ENCODE measurements at regions not wholly inside any gene's neighbourhood (a gene's known extent, or its start where the extent isn't known, plus 50 kb on each side); places are given as distances from the start of the nearest gene placed in this dataset.

DNA sequence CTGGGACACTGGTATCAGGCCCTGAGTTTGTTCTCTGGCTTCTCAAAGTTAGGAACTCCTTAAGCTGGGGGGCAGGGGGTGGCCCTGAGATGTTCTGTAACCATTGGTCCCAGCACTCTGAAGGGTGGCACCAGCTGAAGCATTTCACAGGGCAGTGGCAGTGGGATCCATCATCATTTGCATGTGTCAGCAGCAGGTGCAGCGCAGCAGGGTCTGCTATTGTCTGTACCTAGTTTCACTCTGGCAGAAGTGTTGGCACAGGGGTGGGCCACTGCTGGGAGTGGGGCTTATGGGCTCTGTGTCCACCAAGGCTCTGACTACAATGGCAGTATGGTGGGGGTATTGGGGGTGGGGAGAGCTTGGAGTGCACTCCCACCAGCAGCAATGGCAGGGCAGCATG lies 460.4 kb upstream of the ZNF804A start:
- no peak overlapping the region for H2AFZ ChIP-seq (ENCODE audit: low read length)
- H3K27me3 ChIP-seq (ENCODE audit: insufficient read depth, low read length), result no peaks in the 10 kb centered on the region
- DNase-seq (ENCODE audit: insufficient read length, low spot score, missing footprints), result no peak
- no peaks in the 10 kb centered on the region for H3K79me2 ChIP-seq (ENCODE audit: insufficient read depth, low read length)
- H4K20me1 ChIP-seq (ENCODE audit: insufficient read depth, low read length), result no peaks in the 10 kb centered on the region
- no peak overlapping the region for H3K27ac ChIP-seq (ENCODE audit: low read depth, low read length)
- no peak overlapping the region for H3K4me2 ChIP-seq (ENCODE audit: insufficient read depth, low read length)
- no peaks in the 10 kb centered on the region for H3K9me3 ChIP-seq (ENCODE audit: low read depth, low read length)
- H3K36me3 ChIP-seq (ENCODE audit: insufficient read depth, low read length), result no peaks in the 10 kb centered on the region
- no peaks in the 10 kb centered on the region for H3K4me1 ChIP-seq (ENCODE audit: insufficient read depth, low read length)
- TF ChIP-seq, protein P1, sequence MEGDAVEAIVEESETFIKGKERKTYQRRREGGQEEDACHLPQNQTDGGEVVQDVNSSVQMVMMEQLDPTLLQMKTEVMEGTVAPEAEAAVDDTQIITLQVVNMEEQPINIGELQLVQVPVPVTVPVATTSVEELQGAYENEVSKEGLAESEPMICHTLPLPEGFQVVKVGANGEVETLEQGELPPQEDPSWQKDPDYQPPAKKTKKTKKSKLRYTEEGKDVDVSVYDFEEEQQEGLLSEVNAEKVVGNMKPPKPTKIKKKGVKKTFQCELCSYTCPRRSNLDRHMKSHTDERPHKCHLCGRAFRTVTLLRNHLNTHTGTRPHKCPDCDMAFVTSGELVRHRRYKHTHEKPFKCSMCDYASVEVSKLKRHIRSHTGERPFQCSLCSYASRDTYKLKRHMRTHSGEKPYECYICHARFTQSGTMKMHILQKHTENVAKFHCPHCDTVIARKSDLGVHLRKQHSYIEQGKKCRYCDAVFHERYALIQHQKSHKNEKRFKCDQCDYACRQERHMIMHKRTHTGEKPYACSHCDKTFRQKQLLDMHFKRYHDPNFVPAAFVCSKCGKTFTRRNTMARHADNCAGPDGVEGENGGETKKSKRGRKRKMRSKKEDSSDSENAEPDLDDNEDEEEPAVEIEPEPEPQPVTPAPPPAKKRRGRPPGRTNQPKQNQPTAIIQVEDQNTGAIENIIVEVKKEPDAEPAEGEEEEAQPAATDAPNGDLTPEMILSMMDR (IDR thresholded peaks at IDR 0.05; ENCODE audit: extremely low read depth, low read depth, low read length), result no peak
- H3K4me3 ChIP-seq (ENCODE audit: insufficient read depth, low read length), result no peak overlapping the region

DNA sequence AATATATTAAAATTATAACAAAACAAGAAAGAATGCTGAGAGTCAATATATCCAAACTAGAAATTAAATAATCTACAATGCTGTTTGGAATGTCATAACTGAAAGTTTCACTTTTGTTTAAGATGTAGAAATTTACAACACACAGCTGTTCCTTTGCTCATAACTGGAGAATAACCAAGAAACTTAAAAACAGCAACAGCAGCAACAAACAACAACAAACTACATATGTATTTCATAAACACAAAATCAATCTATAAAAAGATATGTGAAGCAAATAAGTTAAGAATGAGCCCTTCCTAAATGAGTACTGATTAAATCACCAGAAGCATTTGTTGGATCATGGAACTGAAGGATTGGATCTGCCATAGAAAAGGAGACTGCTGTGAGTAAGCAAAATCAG lies 456.5 kb upstream of the ZNF804A start:
- Histone ChIP-seq H3K9me3 (ENCODE audit: low read depth, low read length) (no peaks in the 10 kb centered on the region), H3K27ac (ENCODE audit: low read depth, low read length) (no peak overlapping the region), H3K4me1 (ENCODE audit: insufficient read depth, low read length) (no peaks in the 10 kb centered on the region), H3K4me3 (ENCODE audit: insufficient read depth, low read length) (no peak overlapping the region), H2AFZ (ENCODE audit: low read length) (no peak overlapping the region), H3K4me2 (ENCODE audit: insufficient read depth, low read length) (no peak overlapping the region), H3K36me3 (ENCODE audit: insufficient read depth, low read length) (no peaks in the 10 kb centered on the region), H4K20me1 (ENCODE audit: insufficient read depth, low read length) (no peaks in the 10 kb centered on the region), H3K79me2 (ENCODE audit: insufficient read depth, low read length) (no peaks in the 10 kb centered on the region), H3K27me3 (ENCODE audit: insufficient read depth, low read length) (no peaks in the 10 kb centered on the region)
- no peak for DNase-seq (ENCODE audit: insufficient read length, low spot score, missing footprints)
- TF ChIP-seq, protein P1 (IDR thresholded peaks at IDR 0.05; ENCODE audit: extremely low read depth, low read depth, low read length), result no peak

DNA sequence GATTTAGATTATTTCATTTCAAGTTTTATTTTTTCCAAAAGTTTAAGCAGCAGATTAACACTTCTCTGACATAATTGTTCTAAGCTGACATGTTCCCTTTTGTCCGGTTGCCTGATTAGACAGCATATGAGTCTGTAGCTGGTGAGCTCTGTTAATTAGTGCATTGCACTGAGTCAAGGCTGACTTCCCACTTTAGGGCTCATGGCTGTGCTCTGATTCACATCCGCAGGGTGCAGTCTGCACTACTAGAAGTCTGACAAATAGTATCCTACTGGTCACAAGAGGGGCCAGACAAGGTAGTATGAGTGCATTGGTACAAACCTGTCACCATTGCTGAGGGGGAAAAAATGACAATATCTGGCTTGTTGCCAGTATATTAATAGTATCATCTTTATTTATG lies 443.9 kb upstream of the ZNF804A start:
- H3K79me2 ChIP-seq (ENCODE audit: insufficient read depth, low read length), result no peaks in the 10 kb centered on the region
- no peak overlapping the region for H2AFZ ChIP-seq (ENCODE audit: low read length)
- no peaks in the 10 kb centered on the region for H3K36me3 ChIP-seq (ENCODE audit: insufficient read depth, low read length)
- no peaks in the 10 kb centered on the region for H3K9me3 ChIP-seq (ENCODE audit: low read depth, low read length)
- H3K4me2 ChIP-seq (ENCODE audit: insufficient read depth, low read length), result no peak overlapping the region
- no peak overlapping the region for H3K27ac ChIP-seq (ENCODE audit: low read depth, low read length)
- no peaks in the 10 kb centered on the region for H3K4me1 ChIP-seq (ENCODE audit: insufficient read depth, low read length)
- H3K4me3 ChIP-seq (ENCODE audit: insufficient read depth, low read length), result no peak overlapping the region
- DNase-seq (ENCODE audit: insufficient read length, low spot score, missing footprints), result no peak
- H3K27me3 ChIP-seq (ENCODE audit: insufficient read depth, low read length), result no peaks in the 10 kb centered on the region
- TF ChIP-seq, protein P1 (IDR thresholded peaks at IDR 0.05; ENCODE audit: extremely low read depth, low read depth, low read length), result no peak
- no peaks in the 10 kb centered on the region for H4K20me1 ChIP-seq (ENCODE audit: insufficient read depth, low read length)

DNA sequence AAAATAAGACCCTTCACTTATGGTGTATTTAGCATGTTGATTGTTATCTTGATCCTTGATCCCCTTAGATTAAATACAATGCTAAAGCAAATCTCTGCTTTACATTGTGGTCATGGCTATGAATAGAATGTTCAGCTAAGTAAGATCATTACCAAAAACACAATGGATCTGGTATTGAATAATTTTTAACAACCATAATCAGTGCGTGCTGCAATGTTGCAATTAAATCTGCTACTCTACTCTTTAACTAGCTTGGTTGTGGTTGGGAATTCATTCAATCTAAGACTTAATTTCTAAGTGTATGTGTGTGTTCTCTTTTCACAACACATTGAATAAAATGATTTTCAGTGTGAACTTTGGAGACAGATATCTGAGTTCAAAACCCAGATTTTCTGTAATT lies 442.5 kb upstream of the ZNF804A start:
- TF ChIP-seq, protein P1 (IDR thresholded peaks at IDR 0.05; ENCODE audit: extremely low read depth, low read depth, low read length), result no peak
- H3K4me2 ChIP-seq (ENCODE audit: insufficient read depth, low read length), result no peak overlapping the region
- no peaks in the 10 kb centered on the region for H3K4me1 ChIP-seq (ENCODE audit: insufficient read depth, low read length)
- no peaks in the 10 kb centered on the region for H3K27me3 ChIP-seq (ENCODE audit: insufficient read depth, low read length)
- H3K36me3 ChIP-seq (ENCODE audit: insufficient read depth, low read length), result no peaks in the 10 kb centered on the region
- no peaks in the 10 kb centered on the region for H3K9me3 ChIP-seq (ENCODE audit: low read depth, low read length)
- no peaks in the 10 kb centered on the region for H3K79me2 ChIP-seq (ENCODE audit: insufficient read depth, low read length)
- H3K4me3 ChIP-seq (ENCODE audit: insufficient read depth, low read length), result no peak overlapping the region
- no peak overlapping the region for H3K27ac ChIP-seq (ENCODE audit: low read depth, low read length)
- no peak for DNase-seq (ENCODE audit: insufficient read length, low spot score, missing footprints)
- H2AFZ ChIP-seq (ENCODE audit: low read length), result no peak overlapping the region
- H4K20me1 ChIP-seq (ENCODE audit: insufficient read depth, low read length), result no peaks in the 10 kb centered on the region

Data from osteoblast (primary cell).